ENCODE measurements at regions not wholly inside any gene's neighbourhood (a gene's known extent, or its start where the extent isn't known, plus 50 kb on each side); places are given as distances from the start of the nearest gene placed in this dataset.

DNA sequence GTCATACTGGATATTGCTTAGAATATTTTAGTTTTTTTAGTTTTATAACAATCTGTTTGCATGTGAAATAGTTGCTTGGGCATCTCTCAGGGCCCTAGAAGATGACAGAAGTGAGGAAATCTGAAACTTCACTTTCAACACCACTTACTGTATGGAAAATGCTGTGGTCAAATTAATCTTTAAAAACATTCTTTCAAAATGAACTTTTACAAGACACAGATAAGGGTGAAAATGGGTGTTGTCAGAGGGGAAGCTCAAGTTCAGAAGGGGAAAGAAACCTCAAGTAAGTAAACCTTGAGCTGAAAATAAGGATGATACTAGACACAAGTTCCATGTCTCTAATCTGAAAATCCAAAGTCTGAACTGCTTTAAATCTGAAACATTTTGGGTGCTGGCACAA lies 1840.1 kb upstream of the RAG2 start:
- no peak for TF ChIP-seq EZH2phosphoT487 (IDR thresholded peaks at IDR 0.05; ENCODE audit: borderline replicate concordance, low read depth, low read length)
- TF ChIP-seq, protein P1, sequence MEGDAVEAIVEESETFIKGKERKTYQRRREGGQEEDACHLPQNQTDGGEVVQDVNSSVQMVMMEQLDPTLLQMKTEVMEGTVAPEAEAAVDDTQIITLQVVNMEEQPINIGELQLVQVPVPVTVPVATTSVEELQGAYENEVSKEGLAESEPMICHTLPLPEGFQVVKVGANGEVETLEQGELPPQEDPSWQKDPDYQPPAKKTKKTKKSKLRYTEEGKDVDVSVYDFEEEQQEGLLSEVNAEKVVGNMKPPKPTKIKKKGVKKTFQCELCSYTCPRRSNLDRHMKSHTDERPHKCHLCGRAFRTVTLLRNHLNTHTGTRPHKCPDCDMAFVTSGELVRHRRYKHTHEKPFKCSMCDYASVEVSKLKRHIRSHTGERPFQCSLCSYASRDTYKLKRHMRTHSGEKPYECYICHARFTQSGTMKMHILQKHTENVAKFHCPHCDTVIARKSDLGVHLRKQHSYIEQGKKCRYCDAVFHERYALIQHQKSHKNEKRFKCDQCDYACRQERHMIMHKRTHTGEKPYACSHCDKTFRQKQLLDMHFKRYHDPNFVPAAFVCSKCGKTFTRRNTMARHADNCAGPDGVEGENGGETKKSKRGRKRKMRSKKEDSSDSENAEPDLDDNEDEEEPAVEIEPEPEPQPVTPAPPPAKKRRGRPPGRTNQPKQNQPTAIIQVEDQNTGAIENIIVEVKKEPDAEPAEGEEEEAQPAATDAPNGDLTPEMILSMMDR (conservative IDR thresholded peaks at IDR 0.05; ENCODE audit: low read length), result no peak

Measured in OCI-LY7 (cell line).